BJ (cell line): ENCODE measurements at regions not wholly inside any gene's neighbourhood (a gene's known extent, or its start where the extent isn't known, plus 50 kb on each side); places are given as distances from the start of the nearest gene placed in this dataset.

Experiments
- CTCF ChIA-PET: fragments of 350-600 bp; formaldehyde crosslinking; extraction: SDS; loops from one replicate; lab custom pipeline; 2021; ENCODE audit warnings: antibody characterized with exemption, inconsistent platforms; lab: Yijun Ruan, JAX
- POLR2A ChIA-PET: fragments of 300-600 bp; sonication (Branson Sonifier 250); formaldehyde crosslinking; extraction: SDS; loops from one replicate; lab custom pipeline; 2021; ENCODE audit warnings: antibody characterized with exemption; lab: Charles Lee
- DNase-seq: peaks from one replicate; pipeline ENCODE4 v3.0.0-alpha.2; 2011; ENCODE audit warnings: low read depth
- H3K27me3 ChIP-seq: 2 replicates; pipeline ENCODE4 v1.6.0; 2011; ENCODE audit warnings: low read length; ENCODE audit not compliant: control insufficient read depth, insufficient read depth
- H3K36me3 ChIP-seq: 2 replicates; pipeline ENCODE4 v1.5.1; 2011; ENCODE audit warnings: low read length; ENCODE audit not compliant: control insufficient read depth, insufficient read depth
- H3K4me3 ChIP-seq: 2 replicates; pipeline ENCODE4 v1.5.1; 2011; ENCODE audit warnings: low read depth, mild to moderate bottlenecking, control low read depth, low read length
- TF ChIP-seq, protein P1 (sequence below): IDR thresholded peaks from 2 replicates; pipeline ENCODE4 v1.5.1; 2011; ENCODE audit warnings: low read depth, mild to moderate bottlenecking, control low read depth, inconsistent platforms, low read length, moderate library complexity; ENCODE audit not compliant: insufficient read depth

DNA sequence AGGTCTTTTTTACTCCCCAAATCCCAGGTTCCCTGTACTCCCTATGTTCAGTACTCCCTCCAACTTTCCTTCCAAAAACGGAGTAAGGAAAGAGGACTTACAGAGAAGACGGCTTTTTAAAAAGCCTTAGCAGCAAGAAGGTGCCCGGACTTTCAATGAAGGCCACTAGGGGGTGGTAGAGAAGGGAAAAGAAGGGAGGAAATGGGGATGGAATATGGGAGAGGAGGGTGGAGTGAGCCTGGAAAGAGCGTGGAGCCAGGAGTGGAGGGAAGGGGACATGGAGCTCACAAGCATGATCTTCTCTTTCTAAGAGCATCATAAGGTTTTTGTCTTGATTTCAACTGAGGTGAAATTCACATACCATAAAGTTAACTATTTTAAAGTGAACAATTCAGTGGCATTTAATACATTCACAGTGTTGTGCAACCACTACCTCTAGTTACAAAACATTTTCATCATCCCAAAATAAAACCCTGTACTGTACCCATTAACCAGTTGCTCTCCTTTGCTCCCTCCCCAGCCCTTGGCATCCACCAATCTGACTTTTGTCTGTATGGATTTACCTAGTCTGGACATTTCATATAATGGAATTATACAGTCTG is 129.9 kb downstream of the ZNF281 start:
- TF ChIP-seq, protein P1, sequence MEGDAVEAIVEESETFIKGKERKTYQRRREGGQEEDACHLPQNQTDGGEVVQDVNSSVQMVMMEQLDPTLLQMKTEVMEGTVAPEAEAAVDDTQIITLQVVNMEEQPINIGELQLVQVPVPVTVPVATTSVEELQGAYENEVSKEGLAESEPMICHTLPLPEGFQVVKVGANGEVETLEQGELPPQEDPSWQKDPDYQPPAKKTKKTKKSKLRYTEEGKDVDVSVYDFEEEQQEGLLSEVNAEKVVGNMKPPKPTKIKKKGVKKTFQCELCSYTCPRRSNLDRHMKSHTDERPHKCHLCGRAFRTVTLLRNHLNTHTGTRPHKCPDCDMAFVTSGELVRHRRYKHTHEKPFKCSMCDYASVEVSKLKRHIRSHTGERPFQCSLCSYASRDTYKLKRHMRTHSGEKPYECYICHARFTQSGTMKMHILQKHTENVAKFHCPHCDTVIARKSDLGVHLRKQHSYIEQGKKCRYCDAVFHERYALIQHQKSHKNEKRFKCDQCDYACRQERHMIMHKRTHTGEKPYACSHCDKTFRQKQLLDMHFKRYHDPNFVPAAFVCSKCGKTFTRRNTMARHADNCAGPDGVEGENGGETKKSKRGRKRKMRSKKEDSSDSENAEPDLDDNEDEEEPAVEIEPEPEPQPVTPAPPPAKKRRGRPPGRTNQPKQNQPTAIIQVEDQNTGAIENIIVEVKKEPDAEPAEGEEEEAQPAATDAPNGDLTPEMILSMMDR = peak; percentile 67
- no peaks in the 10 kb centered on the region for H3K36me3 ChIP-seq
- no peak for DNase-seq
- ChIA-PET CTCF (interaction anchor here (0.5 to 2.8 kb wide), 15 partner anchors 8 to 214 kb away, joined by 3 to 13 read pairs (median 4); no protein-coding TSS in a partner anchor), POLR2A (no interaction called here)
- H3K4me3 ChIP-seq = no peak overlapping the region
- no peaks in the 10 kb centered on the region for H3K27me3 ChIP-seq

DNA sequence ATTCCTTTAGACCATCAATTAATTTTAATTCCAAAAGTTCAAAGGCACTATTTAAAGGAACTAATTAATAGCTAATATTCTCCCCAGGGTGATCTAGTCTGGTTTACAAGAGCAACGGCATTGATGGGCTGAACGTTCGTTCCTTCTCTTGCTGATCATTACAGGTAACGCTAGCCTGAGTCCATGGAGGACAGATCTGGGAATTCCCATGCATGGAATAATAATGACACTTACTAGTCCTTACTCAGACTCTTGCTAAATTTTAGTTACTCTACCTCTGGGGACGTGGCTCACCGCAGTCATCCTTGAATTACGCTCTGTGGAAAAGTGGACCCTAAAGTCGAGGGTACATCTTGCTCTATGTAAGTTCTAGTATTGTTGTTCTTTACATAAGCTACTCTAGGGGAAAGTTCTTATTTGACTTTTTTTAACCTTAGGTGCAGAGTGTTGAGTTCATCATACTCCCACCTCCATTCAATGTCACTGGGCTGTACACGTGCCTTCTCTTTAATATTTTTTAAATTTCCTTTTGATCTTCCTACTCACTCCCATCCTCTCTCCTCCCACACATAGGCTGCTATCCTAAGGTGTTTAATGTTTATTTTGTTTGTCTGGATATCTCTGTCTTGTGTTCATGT is 133.9 kb downstream of the ZNF281 start:
- TF ChIP-seq, protein P1 = no peak
- ChIA-PET CTCF (interaction anchor here (0.7 to 1.6 kb wide), 5 partner anchors 9 to 589 kb away, joined by 3 to 5 read pairs (median 3); no protein-coding TSS in a partner anchor), POLR2A (no interaction called here)
- Histone ChIP-seq H3K4me3 (no peak overlapping the region), H3K36me3 (no peaks in the 10 kb centered on the region), H3K27me3 (no peaks in the 10 kb centered on the region)
- DNase-seq = no peak

DNA sequence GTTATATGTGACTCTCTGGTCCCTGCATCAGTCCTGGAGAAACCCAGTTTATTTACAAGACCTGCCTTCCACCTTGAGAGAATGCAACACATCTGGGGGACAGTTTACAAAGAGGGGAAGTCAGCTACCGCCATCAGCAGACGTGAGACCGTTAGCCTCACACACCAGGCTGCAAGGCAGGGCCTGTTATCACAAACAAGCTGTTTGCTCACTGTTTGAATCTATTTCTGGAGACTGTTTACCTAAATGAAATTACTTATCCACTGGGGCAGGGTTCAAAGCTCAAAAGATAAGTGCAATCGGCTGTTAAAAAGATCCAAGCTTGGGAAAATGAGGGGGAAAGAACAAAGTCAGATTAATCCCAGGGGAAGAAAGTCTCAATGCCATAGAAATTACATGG is 134.4 kb downstream of the ZNF281 start:
- TF ChIP-seq, protein P1 = no peak
- POLR2A ChIA-PET = no interaction called here
- CTCF ChIA-PET = interaction anchor here (1.0 to 1.6 kb wide), 4 partner anchors 15 to 589 kb away, joined by 3 to 5 read pairs (median 4); no protein-coding TSS in a partner anchor
- H3K27me3 ChIP-seq = no peaks in the 10 kb centered on the region
- no peaks in the 10 kb centered on the region for H3K36me3 ChIP-seq
- H3K4me3 ChIP-seq = no peak overlapping the region
- no peak for DNase-seq

DNA sequence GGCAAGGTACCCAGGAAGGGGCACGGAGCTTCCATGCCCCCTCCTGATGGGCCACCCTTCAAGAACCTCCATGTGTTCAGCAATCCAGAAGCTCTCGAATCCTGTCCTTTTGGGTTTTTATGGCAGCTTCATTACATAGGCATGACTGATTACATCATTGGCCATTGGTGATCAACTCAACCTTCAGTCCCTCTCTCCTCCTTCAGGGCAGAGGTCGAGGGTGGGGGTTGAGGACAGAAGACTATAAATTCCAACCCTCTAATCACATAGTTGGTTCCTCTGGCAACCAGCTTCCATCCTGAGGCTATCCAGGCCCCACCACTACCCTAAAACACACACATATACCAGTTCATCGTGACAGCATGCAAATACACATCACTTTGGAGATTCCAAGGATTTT is 135.7 kb downstream of the ZNF281 start:
- no peak for DNase-seq
- TF ChIP-seq, protein P1 = no peak
- ChIA-PET POLR2A (no interaction called here), CTCF (interaction anchor here (0.9 to 1.6 kb wide), 4 partner anchors 9 to 588 kb away, joined by 3 to 5 read pairs (median 3); no protein-coding TSS in a partner anchor)
- H3K36me3 ChIP-seq = no peaks in the 10 kb centered on the region
- H3K27me3 ChIP-seq = no peaks in the 10 kb centered on the region
- no peak overlapping the region for H3K4me3 ChIP-seq

DNA sequence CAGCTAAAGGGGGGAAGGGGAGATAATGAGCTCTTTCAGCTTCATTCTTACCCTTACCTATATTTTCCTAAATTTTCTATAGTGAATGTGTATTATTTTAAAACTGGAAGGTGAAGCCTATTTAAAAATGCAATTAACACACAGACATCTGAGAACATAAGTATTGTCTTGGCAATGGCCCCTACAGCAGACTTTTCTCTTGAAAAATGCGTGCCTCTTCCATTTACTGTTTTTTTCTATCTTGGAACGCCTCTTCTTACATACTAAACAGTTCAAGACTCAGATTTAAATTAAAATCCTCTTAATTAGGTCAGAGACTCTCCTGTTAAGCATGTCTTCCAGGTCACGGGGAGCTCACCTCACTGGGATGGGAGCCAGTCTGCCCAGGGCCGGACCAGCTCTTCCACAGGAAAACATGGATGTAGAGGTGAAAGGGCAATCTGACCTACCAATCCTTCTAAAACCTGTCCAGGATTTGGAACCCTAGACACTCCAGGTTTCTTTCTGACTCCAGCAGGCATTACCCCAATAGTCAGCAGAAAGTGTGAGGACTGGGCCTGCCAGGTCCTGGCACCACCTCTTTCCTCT is 137.3 kb downstream of the ZNF281 start:
- ChIA-PET CTCF (interaction anchor here (0.6 to 1.4 kb wide), 2 partner anchors 9 to 14 kb away, joined by 3 to 4 read pairs; no protein-coding TSS in a partner anchor), POLR2A (no interaction called here)
- Histone ChIP-seq H3K27me3 (no peaks in the 10 kb centered on the region), H3K4me3 (no peak overlapping the region), H3K36me3 (no peaks in the 10 kb centered on the region)
- no peak for DNase-seq
- TF ChIP-seq, protein P1 = no peak
